ENCODE measurements at regions not wholly inside any gene's neighbourhood (a gene's known extent, or its start where the extent isn't known, plus 50 kb on each side); places are given as distances from the start of the nearest gene placed in this dataset.
A peak's percentile ranks its signal among the peaks of the same experiment; 100 is the strongest.

DNA sequence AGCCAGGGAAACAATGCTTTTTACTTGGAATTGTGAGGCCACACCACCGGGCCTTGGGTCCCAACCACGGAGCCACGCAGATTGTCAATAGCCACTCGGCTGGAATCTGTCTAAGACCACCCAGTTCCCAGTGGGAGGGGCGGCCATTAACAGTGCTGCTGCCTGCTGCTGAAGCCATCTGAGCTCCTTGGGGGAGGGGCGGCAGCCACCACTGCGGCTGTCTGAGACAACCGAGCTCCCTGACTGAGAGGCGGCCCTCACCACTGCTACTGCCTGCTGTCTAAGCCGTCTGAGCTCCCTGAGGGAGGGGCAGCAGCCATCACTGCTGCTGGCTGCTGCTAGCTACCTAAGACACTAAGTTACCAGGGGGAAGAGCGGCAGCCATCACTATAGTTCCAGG lies 64.3 kb downstream of the DMRTA2 start:
- no peak overlapping the region for H3K4me3 ChIP-seq (ENCODE audit: low read length)
- no peak for TF ChIP-seq ZNF274 (IDR thresholded peaks at IDR 0.05; ENCODE audit: low read depth, low read length)

DNA sequence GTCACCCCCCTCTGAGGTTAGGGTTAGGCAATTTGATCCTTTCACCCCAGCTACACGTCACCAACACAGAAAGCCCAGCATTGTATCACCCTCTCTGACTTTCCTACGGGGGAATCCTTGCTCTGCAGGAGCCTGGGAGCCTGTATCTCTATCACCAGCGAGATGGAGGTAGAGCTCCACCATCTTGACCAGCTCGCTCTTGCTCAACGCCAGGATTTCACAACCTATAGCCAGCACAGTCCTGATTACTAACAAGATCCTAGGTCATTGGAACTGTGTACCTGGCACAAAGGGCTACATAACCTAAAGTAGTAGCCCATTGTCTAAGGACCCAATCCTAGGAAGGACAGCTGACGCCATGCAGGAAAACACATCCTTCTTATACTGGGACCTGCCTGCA lies 66.1 kb downstream of the DMRTA2 start:
- no peak overlapping the region for H3K4me3 ChIP-seq (ENCODE audit: low read length)
- no peak for TF ChIP-seq ZNF274 (IDR thresholded peaks at IDR 0.05; ENCODE audit: low read depth, low read length)

DNA sequence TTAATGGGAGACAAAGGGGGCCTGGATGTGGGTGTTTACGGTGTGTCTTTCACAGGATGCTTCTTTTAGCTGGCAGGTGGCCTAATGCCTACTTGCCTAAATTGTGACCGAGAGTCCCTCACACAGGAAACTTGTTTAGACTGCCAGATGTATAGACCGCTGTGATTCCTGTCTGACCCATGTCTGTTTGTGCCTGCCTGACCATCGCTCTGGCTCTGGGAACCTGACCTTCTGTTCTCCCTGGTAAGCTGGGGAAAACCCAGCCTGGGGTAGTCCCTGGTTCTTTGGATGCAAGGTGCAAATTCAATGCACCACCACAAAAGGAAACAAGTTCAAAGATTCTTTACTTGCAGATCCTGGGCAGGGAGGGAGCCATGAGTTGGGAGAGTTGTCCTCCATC lies 68.4 kb downstream of the DMRTA2 start:
- H3K4me3 ChIP-seq (ENCODE audit: low read length) = no peak overlapping the region
- no peak for TF ChIP-seq ZNF274 (IDR thresholded peaks at IDR 0.05; ENCODE audit: low read depth, low read length)

DNA sequence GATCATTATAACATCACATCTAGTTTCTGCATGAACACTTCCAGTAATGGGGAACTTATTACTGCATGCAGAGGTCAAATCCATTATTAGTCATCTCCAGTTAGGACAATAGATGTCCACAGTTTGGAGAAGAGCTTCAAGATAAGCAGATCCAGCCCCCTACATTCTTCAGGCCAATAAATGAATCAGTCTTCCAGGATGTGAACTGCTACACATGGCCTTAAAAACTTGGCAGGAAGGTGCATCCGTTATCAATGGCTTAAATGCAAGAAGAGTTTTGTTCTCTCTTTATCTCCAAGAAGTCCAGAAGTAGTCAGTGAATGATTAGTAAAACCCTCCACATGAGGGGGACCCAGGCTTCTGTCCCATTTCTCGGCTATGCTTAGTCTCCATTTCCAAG lies 70.8 kb downstream of the DMRTA2 start:
- no peak overlapping the region for H3K4me3 ChIP-seq (ENCODE audit: low read length)
- no peak for TF ChIP-seq ZNF274 (IDR thresholded peaks at IDR 0.05; ENCODE audit: low read depth, low read length)

DNA sequence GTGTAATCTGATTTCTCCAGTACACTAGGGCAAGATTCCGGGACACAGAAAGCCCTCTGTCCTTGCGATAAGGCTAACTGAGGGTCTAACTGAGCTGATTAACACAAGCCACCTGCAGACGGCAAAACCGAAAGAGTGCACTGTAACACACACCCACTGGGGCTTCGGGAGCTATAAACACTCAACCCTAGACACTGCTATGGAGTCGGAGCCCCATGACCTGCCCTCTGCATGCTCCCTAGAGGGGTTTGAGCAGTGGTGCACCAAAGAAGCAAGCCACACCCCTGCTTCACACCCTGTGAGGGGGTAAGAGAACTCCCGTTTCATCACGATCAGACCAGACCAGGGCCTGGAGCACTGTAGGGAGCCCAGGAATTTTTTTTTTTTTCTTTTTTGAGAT lies 72.4 kb downstream of the DMRTA2 start:
- TF ChIP-seq ZNF274 (IDR thresholded peaks at IDR 0.05; ENCODE audit: low read depth, low read length) = no peak
- H3K4me3 ChIP-seq (ENCODE audit: low read length) = no peak overlapping the region

DNA sequence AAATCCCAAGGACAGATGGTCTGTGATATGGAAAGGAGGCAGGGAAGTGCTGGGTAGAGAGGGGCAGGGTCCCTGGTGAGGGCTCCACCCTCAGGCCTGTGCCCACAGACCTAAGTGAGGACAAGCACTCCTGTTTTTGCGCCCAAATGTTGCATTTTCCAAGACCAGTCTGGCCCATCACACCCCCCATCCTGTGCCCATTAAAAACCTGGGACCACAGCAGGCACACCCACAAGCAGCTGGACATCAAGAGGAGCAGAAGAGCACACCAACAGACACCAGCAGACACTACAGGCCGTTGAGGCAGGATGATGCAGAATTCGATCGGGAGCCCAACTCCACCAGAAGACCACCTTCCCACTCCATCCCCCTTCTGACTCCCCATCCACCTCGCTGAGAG lies 72.8 kb downstream of the DMRTA2 start:
- no peak for TF ChIP-seq ZNF274 (IDR thresholded peaks at IDR 0.05; ENCODE audit: low read depth, low read length)
- no peak overlapping the region for H3K4me3 ChIP-seq (ENCODE audit: low read length)

DNA sequence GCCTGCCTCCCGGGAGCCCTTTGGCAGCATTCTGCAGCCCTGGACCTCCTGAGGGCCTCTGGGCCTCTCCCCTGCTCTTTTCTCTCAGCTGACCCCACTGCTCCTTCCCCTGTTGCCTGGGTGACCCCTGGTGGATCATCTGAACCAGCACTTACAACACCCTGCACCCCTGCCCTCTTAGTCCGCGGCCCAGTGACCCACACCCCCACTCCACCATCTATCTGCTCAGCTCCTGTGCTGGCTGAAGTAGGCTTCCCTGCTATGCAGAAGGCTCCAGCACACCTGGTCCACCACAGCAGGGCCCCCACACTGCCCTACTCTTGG lies 74.0 kb downstream of the DMRTA2 start:
- no peak overlapping the region for H3K4me3 ChIP-seq (ENCODE audit: low read length)
- no peak for TF ChIP-seq ZNF274 (IDR thresholded peaks at IDR 0.05; ENCODE audit: low read depth, low read length)

DNA sequence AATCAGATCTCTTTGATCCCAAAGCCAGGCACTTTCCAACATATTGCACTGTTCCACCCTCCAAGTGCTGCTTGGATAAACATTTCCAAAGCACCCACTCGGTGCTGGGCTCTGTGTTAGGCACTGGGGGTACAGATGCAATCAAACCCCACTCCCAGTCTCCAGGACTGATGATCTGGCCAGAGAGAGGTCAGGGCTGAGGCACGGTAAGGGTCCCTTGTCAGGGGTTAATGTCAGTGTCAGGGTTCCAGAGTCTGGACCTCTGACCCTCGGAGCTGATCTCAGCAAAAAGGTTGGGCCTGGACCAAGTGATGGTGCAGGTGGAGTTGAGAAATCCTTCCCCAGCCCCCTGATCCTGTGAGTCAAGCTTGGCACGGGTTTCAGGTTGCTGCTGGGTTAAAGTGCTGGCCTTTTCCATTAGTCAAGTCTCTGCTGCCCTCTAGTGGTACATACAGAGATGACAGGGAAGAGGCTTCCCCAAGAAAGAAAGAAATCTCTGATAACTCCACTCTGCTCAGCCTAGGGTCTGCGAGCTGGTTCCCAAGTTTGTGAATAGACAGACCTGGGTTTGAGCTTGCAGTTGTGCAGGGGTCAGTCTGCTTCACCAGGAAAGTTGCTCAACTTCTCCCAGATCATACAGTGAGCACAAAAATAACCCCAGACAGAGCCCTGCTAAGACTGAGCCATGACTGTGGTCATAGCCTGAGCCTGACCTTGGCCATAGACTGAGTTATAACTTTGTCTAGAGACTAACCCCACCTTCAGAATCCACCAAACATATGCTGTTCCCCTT lies 74.6 kb downstream of the DMRTA2 start:
- H3K4me3 ChIP-seq (ENCODE audit: low read length) = no peak overlapping the region
- TF ChIP-seq ZNF274 (IDR thresholded peaks at IDR 0.05; ENCODE audit: low read depth, low read length) = no peak

DNA sequence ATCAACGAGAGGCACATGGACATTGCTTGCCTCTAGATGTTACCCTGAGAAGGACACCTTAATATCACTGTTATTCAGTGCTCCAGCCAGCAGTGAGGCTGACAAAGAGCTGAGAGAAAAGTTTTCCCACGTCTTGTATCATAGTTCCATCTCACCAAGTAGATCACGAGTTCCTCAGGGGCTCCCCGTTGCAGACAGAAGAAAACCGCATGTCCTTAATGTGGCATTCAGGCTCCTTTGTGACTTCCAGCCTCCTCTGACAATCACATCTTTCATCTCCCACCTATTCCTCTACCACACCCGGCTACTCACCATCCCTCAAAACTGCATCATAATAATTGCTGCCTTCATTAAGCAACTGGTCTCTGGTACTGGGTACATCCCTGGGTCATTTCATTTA lies 75.3 kb downstream of the DMRTA2 start:
- no peak for TF ChIP-seq ZNF274 (IDR thresholded peaks at IDR 0.05; ENCODE audit: low read depth, low read length)

DNA sequence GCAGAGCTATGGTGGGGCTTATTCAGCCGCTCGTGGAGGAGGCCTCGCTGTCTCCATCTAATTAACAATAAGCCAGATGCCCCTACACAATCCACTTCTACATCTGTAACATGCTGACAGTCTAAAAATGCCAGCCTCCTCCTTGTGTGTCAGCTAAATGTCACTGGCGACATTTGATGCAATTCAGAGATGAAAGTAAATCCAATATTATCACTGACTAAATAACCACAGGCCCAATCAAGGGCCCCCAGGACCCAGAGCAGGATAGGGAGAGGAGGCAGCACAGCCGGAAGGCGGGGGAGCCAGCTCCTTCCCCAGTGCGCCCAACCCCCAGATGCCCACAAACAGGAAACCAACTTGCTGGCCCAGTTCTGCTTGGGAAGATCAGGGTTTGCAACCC lies 76.6 kb downstream of the DMRTA2 start:
- no peak overlapping the region for H3K4me3 ChIP-seq (ENCODE audit: low read length)
- TF ChIP-seq ZNF274 (IDR thresholded peaks at IDR 0.05; ENCODE audit: low read depth, low read length) = no peak

More for the DNA sequence above, 75.3 kb downstream of the DMRTA2 start:
- no peak overlapping the region for H3K4me3 ChIP-seq (ENCODE audit: low read length)

DNA sequence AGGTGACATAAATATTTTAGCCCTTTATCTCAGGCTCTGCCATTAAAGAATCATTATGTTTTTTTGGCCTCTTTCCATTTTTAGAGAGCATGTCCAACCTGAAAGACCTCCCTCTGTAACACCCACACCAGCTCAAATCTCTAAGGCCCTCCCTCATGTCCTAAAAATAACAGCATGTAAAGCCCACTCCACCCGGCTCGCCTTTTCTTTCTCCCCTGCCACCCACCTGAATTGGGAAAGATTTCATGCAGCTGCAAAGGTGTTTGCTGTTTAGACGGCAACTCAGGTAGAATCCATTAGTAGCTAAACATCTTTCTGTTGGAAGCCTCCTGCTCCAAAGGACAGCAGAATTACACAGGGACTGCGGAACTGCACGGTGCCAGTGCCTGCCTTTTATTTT lies 79.9 kb downstream of the DMRTA2 start:
- no peak overlapping the region for H3K4me3 ChIP-seq (ENCODE audit: low read length)
- TF ChIP-seq ZNF274 (IDR thresholded peaks at IDR 0.05; ENCODE audit: low read depth, low read length) = no peak

DNA sequence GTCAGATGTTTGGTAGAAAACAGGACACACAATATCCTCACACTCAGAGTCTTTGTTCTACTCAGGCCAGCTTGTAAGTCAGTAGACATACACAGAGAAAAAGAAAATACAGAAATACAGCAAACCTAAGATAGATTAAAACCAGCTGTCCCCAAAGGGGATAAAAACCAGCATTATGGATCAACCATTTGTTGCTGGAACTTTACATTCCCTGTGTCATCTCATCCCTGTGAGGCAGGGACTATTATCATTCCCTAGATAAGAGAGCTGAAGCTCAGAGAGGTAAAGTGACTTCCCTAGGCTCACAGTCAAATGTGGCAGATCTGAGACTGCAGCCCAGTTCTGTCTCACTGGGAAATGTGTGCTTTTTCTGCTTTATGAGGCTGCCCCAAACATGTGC lies 80.7 kb downstream of the DMRTA2 start:
- no peak for TF ChIP-seq ZNF274 (IDR thresholded peaks at IDR 0.05; ENCODE audit: low read depth, low read length)
- H3K4me3 ChIP-seq (ENCODE audit: low read length) = no peak overlapping the region

DNA sequence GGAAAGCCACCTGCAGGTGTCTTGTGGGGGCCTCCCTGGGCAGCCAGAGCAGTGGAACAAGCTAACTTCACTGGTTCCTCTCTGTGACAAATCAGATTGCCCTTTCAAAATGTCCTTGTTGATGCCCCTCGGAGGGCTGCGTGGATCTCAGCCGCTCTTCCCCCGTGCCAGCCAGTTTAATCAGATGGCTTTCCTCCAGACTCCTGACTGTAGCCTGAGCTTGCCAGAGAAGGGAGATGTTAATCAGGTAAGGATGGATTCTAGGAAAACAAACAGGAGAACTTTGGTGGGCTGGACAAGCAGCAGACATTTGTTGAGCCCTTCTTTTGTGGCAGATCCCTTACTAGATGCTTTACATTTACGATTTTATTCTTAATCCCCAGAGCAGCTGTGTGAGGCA lies 88.2 kb downstream of the DMRTA2 start:
- no peak for TF ChIP-seq ZNF274 (IDR thresholded peaks at IDR 0.05; ENCODE audit: low read depth, low read length)

DNA sequence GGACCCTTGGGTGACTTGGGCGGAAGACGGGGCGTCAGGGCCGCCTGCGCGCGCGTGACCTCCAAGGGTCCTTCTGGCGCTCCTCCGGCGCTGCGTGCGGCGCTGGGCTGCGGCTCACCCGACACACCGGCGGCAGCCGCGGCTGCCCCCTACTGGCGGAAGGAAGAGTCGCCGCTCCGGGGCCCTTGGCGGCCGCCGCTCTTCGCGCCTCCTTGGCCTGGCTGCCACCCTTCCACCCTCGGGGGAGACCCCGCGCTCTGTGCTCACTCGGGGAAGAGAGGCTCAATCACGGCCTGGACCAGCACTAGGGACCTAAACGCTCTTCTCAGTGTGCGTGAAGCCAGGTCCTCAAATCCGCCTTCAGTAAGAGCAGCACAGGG lies 89.7 kb downstream of the DMRTA2 start:
- H3K4me3 ChIP-seq (ENCODE audit: low read length) = peak overlapping the region; percentile 41; the same call in 1 of the 2 replicates
- no peak for TF ChIP-seq ZNF274 (IDR thresholded peaks at IDR 0.05; ENCODE audit: low read depth, low read length)

More for the DNA sequence above, 88.2 kb downstream of the DMRTA2 start:
- H3K4me3 ChIP-seq (ENCODE audit: low read length) = no peak overlapping the region

DNA sequence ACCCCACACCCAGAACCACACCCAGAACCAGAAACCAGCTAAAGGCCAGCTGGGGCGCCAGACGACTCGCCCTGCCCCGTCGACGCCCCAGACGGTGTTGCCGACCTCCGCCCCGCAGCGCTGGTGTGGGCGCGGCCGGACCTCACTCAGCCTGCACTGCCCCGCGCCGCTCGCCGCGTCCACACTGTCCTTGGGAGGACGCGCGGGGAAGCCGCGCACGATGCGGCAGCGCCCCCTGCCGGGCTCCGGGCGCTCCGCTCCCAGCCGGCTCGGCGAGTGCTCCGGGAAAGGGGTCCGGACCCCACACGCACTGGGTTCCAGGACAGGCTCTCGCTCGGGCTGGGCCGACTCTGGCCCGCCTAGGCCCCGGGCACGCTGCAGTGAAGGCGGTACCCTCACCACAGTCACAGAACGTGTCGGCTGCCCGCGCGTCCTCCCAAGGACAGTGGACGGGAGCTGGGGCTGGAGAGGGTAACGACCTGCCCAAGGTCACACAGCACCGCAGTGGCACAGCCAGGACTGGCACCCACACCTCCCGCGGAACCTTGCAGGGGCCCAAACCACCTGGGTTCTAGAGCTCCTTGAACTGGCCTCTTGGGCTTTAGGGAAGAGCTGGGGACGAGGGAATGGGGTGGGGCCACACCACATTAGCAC lies 90.2 kb downstream of the DMRTA2 start:
- peak overlapping the region; percentile 41; the same call in 1 of the 2 replicates for H3K4me3 ChIP-seq (ENCODE audit: low read length)
- no peak for TF ChIP-seq ZNF274 (IDR thresholded peaks at IDR 0.05; ENCODE audit: low read depth, low read length)

All from GM08714 (cell line).